Keratinocyte (primary cell): ENCODE measurements at regions not wholly inside any gene's neighbourhood (a gene's known extent, or its start where the extent isn't known, plus 50 kb on each side); places are given as distances from the start of the nearest gene placed in this dataset.

Source experiments
- CTCF ChIP-seq, 3 experiments: IDR thresholded peaks in 1 of 3; conservative IDR thresholded peaks in 1 of 3; optimal IDR thresholded peaks in 1 of 3; 2 replicates in 2 of 3; 3 replicates in 1 of 3; pipeline versions ENCODE3 to v1.5.1; 2011; ENCODE audit warnings: low read length in 3 of 3, mild to moderate bottlenecking in 3 of 3, moderate library complexity in 2 of 3, control low read depth in 1 of 3, inconsistent platforms in 1 of 3; ENCODE audit not compliant: insufficient read depth in 2 of 3; ENCODE audit errors: extremely low read depth in 1 of 3
- EZH2 ChIP-seq: IDR thresholded peaks from one replicate; pipeline ENCODE4 v1.6.1; 2012; ENCODE audit warnings: inconsistent platforms, mild to moderate bottlenecking, low read length, moderate library complexity

- no peak for TF ChIP-seq CTCF (optimal IDR thresholded peaks at IDR 0.05 in 1 of 3, IDR thresholded peaks at IDR 0.05 in 1 of 3, conservative IDR thresholded peaks at IDR 0.05 in 1 of 3; ENCODE audit: extremely low read depth in 1 of 3, insufficient read depth in 2 of 3, low read length in 3 of 3)
- no peak for TF ChIP-seq EZH2
Observed at GRCh38 chr11:128227466-128227865, 359.9 kb downstream of the ETS1 start.
